ENCODE measurements at regions not wholly inside any gene's neighbourhood (a gene's known extent, or its start where the extent isn't known, plus 50 kb on each side); places are given as distances from the start of the nearest gene placed in this dataset.

DNA sequence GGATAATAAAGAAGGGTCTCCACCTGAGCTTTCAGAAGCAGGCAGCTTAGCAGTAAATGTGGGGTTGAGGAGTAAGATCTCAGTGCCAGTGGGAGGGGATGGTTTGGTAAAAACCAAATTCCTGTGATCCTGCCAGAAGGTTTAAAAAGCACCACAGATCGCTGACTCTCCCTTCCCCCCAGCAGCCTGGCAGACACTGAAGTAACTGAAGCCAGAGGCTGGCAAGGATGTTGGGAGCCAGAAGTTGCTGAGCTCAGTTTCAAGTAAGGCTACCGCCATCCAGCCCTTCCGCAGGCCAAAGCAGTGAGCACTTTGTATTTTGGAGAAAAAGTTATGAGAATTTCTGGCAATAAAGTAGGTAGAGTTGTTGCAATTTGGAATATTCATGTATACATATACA lies 246.4 kb downstream of the ZNF621 start:
- DNase-seq (peak; percentile 49), ATAC-seq (ENCODE audit: poor library complexity) (peak; percentile 61)
- intact Hi-C loops (cut with DNase I), result no loop called here

- DNase-seq, result no peak
- ATAC-seq (ENCODE audit: poor library complexity), result no peak
- intact Hi-C loops (cut with DNase I), result no loop called here
These were observed 254.3 kb downstream of the ZNF621 start for GRCh38 chr3:40779039-40779438.

- ATAC-seq (ENCODE audit: poor library complexity), result peak; percentile 84
- peak; percentile 87 for DNase-seq
- intact Hi-C loops (cut with DNase I), result no loop called here
These were observed 255.6 kb downstream of the ZNF621 start for GRCh38 chr3:40780291-40780924.

- intact Hi-C loops (cut with DNase I), result no loop called here
- DNase-seq, result peak; percentile 67
- peak; percentile 86 for ATAC-seq (ENCODE audit: poor library complexity)
These were observed 256.2 kb downstream of the ZNF621 start for GRCh38 chr3:40780925-40781406.

GRCh38 chr3:40782111-40782721 lies 257.5 kb downstream of the ZNF621 start:
- intact Hi-C loops (cut with DNase I), result no loop called here
- DNase-seq (no peak), ATAC-seq (ENCODE audit: poor library complexity) (no peak)

DNA sequence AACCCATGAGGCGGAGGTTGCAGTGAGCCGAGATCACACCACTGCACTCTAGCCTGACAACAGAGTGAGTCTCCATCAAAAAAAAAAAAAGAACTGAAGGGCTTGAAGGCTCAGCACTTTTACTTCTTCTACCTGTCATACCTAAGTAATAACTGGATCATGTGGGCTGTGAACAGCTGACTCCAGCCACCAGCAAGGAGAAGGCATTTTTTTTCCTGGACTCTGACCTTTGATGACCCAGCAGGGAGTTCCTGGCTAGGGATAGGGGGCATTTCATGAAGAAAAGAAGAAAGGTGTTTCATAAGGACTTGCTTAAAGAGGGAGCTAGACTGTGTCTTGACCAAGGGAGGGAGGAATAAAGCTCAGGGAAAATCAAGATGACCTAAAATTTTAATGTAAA lies 266.0 kb downstream of the ZNF621 start:
- ATAC-seq (ENCODE audit: poor library complexity), result no peak
- intact Hi-C loops (cut with DNase I), result no loop called here
- DNase-seq, result no peak

- ATAC-seq (ENCODE audit: poor library complexity) (no peak), DNase-seq (no peak)
- intact Hi-C loops (cut with DNase I), result no loop called here
These were observed 269.0 kb downstream of the ZNF621 start for GRCh38 chr3:40793730-40794129.

GRCh38 chr3:40800343-40800742 lies 275.6 kb downstream of the ZNF621 start:
- DNase-seq, result no peak
- intact Hi-C loops (cut with DNase I), result no loop called here
- peak; percentile 69 for ATAC-seq (ENCODE audit: poor library complexity)

GRCh38 chr3:40801284-40801741 lies 276.6 kb downstream of the ZNF621 start:
- DNase-seq, result no peak
- intact Hi-C loops (cut with DNase I), result no loop called here
- no peak for ATAC-seq (ENCODE audit: poor library complexity)

DNA sequence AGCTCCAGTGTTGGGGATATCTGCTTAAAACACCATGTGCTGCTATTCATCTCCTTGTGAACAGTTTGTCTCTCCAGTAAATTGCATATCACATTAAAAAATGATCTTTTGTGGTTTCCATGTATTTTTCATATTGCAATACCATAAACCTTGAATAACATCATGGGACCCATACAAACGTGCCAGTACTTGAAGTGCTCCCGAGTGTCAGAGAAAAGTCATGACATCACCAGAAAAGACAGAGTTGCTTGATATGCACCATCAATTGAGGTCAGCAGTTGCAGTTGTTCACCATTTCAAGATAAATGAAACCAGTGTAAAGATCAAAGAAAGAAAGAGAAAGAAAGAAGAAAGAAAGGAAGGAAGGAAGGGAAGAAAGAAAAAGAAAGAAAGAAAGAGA lies 278.6 kb downstream of the ZNF621 start:
- no peak for DNase-seq
- ATAC-seq (ENCODE audit: poor library complexity), result no peak
- intact Hi-C loops (cut with DNase I), result no loop called here

GRCh38 chr3:40805456-40805855 lies 280.7 kb downstream of the ZNF621 start:
- ATAC-seq (ENCODE audit: poor library complexity), result no peak
- intact Hi-C loops (cut with DNase I), result no loop called here
- DNase-seq, result no peak

GRCh38 chr3:40810813-40811212 lies 286.1 kb downstream of the ZNF621 start:
- intact Hi-C loops (cut with DNase I), result no loop called here
- no peak for ATAC-seq (ENCODE audit: poor library complexity)
- no peak for DNase-seq

- DNase-seq (no peak), ATAC-seq (ENCODE audit: poor library complexity) (no peak)
- intact Hi-C loops (cut with DNase I), result no loop called here
These were observed 292.3 kb downstream of the ZNF621 start for GRCh38 chr3:40817017-40817416.

GRCh38 chr3:40821315-40821714 lies 296.6 kb downstream of the ZNF621 start:
- intact Hi-C loops (cut with DNase I), result no loop called here

GRCh38 chr3:40827226-40827625 lies 302.5 kb downstream of the ZNF621 start:
- DNase-seq, result no peak
- intact Hi-C loops (cut with DNase I), result no loop called here
- ATAC-seq (ENCODE audit: poor library complexity), result no peak

More at GRCh38 chr3:40821315-40821714, 296.6 kb downstream of the ZNF621 start:
- DNase-seq (no peak), ATAC-seq (ENCODE audit: poor library complexity) (no peak)

DNA sequence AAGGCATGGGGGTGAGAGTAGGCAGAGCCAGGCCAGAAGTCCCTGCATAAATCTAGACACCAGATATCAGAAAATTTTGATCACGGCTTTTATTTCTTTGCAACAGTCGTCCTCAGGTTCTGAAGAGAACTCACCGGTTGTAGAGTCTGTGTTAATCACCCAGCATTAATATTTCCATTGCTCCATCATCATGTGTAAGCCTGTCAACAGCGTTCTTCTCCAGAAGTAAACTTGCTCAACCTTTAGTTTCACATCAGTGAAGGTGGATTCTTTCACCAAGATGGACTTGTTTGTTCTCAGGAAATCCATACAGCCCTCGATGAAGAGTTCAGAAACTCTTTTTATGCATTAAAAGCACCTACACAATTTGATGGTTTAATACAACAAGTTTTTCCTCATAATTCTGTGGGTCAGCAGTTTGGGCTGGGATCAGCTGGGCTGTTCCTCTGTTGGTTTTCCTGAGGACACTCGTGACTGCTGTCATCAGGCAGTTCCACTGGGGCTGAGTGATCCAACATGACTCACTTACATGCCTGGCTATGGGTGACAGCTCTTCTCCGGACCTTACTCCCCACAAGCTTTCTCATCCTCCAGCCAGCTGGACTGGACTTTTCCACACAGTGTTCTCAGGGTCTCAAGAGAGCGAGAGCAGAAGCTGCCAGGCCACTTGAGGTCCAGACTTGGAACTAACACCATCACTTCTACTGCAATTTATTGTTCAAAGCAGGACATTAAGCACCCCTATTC lies 303.4 kb downstream of the ZNF621 start:
- ATAC-seq (ENCODE audit: poor library complexity) (peak; percentile 96), DNase-seq (peak; percentile 70)
- intact Hi-C loops (cut with DNase I), result no loop called here

GRCh38 chr3:40828741-40829415 lies 304.1 kb downstream of the ZNF621 start:
- ATAC-seq (ENCODE audit: poor library complexity) (no peak), DNase-seq (no peak)
- intact Hi-C loops (cut with DNase I), result no loop called here

DNA sequence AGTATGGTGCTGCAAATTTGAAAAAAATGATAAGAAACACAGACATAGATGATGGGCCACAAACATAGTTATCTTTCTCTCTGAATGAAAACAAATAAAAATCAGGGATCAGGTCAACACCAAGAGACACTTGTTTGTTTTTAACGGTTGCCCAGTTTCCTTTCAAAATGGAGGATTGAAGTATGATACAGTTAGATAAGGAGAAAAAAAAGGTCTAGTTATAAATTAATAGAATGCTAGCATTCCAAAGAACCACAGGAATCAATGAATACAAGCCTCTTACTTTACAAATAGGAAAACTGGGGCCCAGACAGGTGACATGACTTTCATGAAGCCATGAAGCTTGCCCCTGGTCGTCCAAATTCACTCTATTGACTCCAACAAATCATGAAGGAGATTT lies 305.1 kb downstream of the ZNF621 start:
- no peak for ATAC-seq (ENCODE audit: poor library complexity)
- intact Hi-C loops (cut with DNase I), result no loop called here
- DNase-seq, result no peak

- DNase-seq, result no peak
- intact Hi-C loops (cut with DNase I), result no loop called here
These were observed 312.5 kb downstream of the ZNF621 start for GRCh38 chr3:40837300-40837699.

More at GRCh38 chr3:40837300-40837699, 312.5 kb downstream of the ZNF621 start:
- ATAC-seq (ENCODE audit: poor library complexity), result no peak
